ENCODE measurements at regions not wholly inside any gene's neighbourhood (a gene's known extent, or its start where the extent isn't known, plus 50 kb on each side); places are given as distances from the start of the nearest gene placed in this dataset.

DNA sequence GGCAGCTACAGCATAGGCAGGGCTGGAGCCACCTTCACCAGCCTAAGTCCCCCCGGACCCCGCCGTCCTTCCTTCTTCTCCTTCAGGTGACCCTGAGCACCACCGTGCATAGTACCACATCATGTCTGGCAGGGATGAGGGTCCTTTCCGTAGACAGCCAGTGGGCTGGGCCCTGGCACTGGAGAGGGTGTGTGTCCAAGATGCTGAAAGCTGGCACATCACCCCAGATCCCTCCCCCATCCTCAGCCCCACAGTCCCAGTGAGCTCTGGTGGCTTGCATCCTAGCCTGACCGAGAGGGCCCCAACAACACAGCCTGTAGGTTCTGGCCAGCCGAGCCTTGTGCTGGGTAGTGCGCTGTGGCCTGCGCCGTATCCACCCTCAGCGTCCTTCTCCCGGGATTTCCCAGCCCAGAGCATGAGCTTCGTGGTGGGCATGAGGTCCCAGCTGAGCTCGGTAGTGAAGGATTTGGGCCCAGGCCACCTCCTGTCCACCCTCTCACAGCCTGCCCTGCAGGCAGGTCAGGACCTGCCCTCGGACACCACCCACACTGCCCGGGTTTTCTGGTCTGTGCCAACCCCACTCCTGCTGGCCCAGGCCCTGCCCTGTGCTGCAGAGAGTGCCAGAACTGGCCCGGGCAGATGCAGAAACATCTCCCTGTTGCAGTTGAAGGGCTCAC lies 1124.3 kb downstream of the BRD1 start:
- no peak for DNase-seq (ENCODE audit: low read depth, low spot score)

DNA sequence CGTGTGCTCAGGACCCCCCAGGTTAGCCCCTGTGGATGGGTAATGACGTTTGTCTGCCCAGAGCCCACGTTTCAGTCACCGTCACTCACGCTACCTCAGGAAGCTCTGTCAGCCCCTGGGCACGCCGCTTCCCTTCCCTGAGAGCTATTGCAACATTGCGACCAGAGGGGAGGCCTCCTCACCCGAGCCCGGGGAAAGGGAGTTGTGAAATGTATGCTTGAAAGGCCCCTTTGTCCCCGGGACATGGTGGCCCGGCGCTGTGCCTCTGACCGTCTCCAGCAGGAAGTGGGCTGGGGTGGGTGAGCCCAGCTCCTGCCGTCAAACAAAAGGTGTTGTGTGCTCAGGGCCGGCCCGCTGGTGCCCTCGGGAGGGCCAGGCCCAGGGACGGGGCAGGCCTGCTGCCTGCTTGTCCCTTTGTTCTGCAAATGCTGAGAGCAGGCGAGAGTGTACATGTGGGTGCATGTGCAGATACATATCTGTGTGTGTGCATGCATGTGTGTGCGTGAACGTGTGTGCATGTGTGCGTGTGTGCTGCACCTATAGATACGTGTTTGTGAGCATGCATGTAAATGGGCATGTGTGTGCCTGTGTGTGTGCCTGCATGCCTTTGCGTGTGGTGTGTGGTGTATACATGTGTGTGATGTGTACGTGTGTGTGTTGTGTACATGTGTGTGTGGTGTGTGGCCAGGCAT lies 1125.0 kb downstream of the BRD1 start:
- DNase-seq (ENCODE audit: low read depth, low spot score), result no peak

DNA sequence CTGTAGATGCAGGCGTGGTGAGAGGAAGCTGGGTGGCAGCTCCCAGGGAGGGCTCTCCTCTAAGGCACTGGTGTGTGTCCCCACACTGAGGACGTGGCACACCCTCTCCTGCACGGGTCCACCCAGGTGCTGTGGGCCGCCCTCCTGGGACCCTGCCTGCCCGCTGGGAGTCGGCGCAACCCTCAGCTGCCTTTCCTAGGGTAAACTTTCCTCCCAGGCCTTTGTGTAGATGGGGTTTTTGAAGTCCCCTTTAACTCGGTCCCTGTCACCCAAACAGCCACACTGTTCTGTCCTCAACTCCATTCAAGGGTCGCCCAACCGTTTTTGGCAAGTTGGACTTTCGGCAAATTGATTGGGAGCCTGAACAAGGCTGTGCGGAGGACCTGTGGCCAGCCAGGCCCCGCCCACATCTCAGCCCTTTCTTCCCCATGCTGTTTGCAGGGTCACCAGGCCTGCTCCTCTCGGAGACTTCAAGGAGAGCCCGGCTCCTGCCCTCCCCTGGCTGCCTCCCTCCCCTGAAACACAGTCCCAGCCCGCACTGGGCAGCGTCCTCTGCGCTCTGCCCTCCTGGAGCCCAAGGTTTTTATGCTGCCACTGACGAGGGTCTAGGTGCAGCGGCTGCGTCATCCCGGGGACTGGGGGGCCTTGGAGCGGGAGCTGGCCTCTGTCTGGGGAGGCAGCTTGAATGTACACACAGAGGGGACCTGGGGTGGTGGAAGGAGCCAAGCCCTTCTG lies 1126.2 kb downstream of the BRD1 start:
- DNase-seq (ENCODE audit: low read depth, low spot score), result no peak

DNA sequence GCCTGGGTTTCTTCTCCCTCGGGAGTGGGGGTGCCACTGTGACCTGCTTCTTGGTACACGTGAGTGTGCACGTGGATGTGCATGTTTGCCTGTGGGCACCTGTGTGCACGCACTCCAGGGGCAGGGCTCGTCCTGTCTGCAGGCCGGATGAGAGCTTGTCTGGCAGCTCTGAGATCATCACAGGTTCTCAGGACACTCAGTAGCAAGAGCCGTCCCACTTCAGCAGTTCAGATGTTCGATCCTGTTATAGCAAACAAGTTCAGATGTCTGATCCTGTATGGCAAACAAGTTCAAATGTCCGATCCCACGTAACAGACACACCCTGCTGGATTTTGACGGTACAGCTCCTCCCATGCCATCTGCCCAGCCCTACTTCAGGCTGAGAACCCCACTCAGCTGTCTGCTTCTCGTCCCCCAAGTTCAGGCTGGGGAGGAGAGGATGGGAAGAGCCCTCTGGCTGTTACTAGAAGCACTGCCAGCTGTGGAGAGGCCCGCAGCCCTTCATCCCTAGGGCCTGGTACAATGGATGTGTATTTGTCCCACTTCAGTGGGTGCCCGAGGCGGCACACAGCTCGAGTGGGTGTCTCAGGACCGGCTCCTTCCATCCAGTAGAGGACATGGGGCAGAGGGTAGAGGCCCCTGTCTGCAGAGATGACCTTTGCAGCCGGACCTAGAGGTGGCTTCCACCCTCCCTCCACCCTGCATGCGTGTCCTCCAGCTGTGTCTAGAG lies 1126.9 kb downstream of the BRD1 start:
- DNase-seq (ENCODE audit: low read depth, low spot score), result no peak

DNA sequence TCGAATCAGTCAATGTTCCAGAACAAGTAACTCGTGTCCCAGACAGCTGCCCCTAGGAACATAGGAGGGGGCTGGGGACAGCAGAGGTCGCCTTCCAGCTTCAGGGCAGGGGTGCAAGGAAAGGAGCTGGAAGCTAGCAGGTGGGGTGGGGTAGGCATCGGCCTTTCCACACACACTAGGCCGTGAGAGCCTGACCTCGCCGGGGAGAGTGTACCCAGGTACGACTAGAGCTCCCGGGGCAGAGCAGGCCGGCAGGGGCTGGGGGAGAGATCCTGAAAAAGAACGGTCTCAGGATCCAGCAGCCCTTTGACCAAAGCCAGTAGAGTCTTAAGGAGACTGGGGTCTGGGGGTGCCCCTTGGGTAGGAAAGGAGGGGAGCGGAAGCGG lies 1127.5 kb downstream of the BRD1 start:
- no peak for DNase-seq (ENCODE audit: low read depth, low spot score)

DNA sequence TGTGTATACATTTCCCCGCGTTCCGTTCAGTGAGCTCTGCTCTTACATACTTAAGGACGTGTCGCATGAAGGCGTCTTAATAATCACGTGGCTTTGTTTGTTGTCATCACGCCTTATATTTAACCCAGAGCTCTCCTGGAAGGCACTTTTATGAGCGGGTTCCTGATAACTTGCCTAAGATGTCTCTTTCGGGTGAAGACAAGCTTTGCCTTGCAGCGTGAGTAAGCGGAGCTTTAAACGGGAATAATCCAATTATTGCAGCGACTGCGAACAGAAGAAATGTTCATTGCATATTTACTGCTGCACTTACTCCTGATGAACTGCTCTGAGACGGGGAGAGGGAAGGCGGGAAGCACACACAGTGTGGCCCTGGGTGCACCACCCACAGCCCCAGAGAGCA lies 1128.2 kb downstream of the BRD1 start:
- DNase-seq (ENCODE audit: low read depth, low spot score), result no peak

DNA sequence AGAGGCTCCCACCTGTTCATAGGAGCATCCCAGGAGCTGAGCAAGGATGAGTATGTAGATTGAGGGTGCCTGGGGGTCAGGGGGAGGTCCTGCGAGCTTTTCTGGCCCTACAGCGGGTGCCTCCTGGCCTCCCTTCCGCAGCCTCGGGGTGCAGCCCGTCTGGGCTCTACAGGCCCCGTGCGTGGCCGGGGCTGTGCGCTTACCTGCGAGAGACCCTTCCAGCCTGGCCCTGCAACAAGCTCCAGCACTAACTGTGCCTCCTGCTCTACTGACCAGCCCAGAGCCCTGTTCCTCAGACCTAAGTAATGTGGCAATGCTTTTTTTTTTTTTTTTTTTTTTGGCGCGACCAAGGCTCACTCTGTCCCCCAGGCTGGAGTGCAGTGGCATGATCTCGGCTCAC lies 1129.1 kb downstream of the BRD1 start:
- no peak for DNase-seq (ENCODE audit: low read depth, low spot score)

DNA sequence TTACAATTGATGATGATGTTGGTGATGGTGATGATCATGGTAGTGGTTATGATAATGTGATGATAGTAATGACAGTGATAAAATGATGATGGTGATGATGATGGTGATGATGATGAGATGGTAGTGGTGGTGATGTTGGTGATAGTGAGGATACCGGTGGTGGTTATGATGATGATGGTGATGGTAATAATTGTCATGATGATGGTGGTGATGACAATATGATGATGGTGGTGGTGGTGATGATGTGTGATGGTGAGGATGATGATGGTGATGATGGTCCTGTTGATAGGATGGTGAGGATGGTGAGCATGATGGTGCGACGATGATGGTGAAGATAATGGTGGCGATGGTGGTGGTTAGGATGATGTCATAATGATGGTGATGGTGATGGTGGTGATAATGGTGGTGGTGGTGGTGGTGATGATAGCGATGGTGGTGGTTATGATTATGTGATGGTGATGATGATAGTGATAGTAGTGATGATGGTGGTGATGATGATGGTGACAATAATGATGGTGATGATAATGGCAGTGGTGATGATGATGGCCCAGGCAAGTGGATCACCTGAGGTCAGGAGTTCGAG lies 1129.9 kb downstream of the BRD1 start:
- DNase-seq (ENCODE audit: low read depth, low spot score), result no peak

DNA sequence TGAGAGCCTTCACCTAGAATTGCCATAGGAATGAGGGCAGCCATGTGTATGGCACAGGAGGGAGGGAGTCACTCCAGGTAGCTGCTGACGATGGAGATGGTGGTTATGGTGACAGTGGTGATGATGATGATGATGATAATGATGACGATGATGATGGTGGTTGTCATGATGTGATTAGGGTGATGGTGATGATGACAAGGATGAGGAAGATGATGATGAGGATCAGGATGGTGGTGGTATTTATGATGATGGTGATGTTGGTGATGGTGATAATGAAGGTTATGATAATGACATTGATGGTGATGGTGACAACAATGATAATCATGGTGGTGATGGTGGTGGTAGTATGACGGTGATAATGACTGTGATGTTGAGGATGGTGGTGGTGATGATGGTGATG lies 1130.5 kb downstream of the BRD1 start:
- no peak for DNase-seq (ENCODE audit: low read depth, low spot score)

DNA sequence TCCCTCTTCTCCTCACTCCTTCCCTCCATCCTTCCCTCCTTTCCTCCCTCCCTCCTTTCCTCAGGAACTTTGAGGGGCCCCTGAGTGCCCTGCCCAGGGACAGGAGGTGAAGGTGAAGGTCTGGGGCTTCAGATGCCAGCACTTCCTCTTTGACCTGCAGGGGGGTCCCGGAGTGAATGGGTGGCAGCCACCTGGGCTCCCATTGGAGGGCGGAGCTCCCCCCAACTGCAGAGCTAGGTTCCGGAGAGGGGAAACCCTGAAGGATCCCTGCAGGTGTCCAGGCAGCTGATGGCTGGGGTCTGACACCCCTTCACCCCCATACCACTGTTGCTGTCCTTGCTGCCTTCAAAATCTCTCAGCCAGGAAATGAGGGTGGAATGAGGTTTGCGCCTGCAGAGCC lies 1131.3 kb downstream of the BRD1 start:
- DNase-seq (ENCODE audit: low read depth, low spot score), result no peak

DNA sequence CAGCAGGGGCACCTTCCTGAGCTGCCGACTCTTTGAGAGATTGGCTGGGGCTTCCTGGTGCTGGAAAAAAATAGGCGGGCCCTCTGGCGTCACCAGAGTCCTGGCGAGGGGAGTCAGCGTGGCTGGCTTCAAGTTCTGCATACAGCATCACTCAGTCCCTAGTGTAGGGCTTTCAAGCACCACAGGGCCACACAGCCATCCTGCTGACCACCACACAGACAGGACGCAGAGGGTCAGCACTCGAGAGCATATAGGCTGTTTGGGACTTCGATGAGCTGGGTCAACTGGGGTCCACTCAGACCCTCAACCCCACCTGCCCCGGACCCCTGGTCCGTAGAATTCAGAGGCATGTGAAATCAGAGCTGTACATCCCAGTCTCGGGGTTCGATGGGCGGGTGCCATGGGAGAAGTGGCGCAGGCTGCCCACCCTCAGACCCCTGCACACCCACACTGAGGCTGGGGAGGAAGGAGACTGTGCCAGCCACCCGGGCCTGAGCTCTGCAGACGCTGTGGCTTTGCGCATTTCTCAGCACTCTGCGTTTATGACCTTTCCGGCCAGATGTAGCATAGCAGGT lies 1131.9 kb downstream of the BRD1 start:
- no peak for DNase-seq (ENCODE audit: low read depth, low spot score)

DNA sequence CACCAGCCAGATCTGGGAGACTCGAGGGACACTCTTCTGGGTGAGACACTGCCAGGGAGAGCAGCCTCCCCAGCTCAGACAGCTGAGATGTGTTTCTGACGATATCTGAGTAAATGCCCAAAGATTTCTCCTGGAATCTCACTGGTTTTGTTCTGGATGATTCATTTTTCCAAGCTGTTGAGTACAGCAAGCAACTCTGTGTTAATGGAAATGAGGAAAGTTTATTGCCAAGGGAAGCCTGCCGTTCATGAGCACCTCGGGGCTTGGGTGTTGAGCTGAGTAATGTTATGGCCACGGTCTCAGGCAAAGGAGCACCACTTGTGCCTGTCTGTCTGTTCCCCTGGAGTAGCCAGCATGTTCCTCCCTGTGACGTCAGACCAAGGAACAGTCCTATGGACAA lies 1132.4 kb downstream of the BRD1 start:
- DNase-seq (ENCODE audit: low read depth, low spot score), result no peak

DNA sequence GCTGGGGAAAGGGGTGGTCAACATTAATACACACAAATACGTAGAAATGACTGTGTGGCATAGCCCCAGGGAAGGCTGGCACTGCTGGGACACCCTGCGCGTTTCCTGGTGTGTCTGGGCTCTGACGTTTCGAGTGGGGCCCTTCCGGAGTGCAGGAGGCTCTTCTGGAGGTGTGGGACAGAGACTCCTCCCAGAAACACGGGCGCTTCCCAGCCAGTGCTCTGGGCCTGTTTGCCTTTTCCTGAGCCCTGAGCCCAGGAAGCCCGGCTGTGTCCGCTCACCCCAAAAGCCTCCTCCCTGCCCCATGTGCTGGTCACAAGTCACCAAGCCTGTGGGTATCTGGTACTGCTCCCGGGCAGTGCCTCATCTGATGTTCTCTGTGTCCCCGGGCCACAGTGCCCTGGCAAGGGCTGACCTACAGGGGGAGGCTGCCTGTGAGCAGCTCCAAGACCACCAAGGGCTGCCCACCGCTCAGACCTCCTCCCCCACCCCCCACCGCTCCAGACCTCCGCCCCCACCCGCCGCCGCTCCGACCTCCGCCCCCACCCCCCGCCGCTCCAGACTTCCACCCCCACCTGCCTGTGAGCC lies 1133.3 kb downstream of the BRD1 start:
- no peak for DNase-seq (ENCODE audit: low read depth, low spot score)

DNA sequence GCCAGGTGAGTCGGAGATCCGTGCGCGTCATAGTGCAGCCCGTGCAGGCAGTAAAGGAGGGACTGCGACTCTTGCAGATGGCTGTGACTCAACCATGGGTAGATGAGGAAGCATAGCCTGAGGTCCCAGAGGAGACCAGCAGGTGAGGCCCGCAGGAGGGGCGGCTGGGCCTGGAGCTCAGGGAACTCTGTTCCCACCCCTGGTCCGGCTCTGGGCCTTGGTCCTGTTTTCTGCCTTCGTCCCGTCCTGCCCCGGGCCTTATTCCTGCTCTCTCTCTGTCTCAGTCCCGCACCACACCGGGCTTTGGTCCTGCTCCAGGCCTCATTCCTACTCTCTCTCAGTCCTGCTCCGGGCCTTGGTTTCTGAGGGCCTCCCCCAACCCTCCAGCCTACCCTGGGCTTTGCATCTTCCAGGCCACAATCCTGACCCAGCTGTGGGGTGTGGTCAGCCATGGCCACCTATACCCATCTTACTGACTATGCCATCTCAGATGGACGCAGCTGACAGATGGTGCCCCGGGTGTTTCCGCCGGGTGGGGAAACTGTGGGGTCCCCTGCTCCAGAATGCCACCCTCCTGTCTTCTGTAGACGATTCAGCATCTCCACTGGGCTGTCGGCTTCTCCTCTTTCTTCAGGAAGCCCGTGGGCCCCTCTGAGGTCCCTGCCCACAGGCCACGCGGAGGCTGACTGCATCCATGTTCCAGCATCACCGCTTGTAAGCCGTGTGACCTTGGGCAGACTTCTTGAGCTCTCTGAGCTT lies 1134.1 kb downstream of the BRD1 start:
- no peak for DNase-seq (ENCODE audit: low read depth, low spot score)

DNA sequence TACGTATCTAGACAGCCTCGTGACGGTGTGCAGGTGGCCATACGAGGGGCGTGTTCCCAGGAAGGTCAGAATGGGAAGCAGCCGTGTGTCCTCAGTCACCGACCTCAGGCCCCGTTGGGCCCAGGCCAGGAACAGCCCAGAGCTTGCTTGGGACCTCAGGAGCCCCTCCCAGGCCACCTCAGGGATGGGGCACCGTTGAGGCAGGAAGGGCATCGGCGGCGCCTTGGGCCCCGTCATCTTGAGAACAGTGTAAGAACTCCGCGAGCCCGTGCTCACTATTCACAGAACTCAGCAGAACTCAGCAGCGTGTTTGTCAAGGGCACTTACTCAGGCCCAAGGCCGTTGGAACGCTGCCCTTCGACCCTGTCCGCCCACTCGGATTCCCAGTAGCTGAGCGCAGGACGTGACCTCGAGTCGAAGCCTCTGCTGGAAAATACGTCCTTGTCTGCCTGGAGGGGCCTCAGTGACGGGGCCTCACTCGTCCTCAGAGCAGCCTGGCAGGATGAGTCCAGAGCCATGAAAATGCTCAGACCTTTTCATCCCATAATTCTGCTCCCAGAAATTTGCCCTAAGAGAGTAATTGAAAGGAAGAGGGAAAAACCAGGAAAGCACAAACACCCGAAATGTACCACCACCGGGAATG lies 1134.8 kb downstream of the BRD1 start:
- DNase-seq (ENCODE audit: low read depth, low spot score), result no peak

DNA sequence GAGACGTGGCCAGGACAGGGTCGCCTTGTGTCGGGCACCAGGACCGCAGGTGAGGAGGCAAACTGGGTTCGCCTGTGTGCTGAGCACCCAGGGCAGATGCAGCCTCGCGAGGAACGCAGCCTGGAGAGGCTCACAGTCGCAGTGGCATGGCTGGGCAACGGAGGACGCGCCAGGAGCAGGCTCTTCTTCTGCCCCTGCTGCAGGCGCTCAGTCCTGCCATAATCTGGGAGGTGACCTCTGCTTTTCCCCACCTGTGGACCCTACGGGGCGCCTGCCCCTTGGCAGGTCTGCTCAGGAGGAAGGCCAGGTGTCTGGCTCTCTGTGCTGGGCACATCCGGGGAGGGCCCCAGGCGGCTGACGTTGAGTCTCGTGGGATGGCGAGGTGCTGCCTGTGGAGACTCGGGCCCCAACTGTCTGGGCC lies 1136.2 kb downstream of the BRD1 start:
- no peak for DNase-seq (ENCODE audit: low read depth, low spot score)

DNA sequence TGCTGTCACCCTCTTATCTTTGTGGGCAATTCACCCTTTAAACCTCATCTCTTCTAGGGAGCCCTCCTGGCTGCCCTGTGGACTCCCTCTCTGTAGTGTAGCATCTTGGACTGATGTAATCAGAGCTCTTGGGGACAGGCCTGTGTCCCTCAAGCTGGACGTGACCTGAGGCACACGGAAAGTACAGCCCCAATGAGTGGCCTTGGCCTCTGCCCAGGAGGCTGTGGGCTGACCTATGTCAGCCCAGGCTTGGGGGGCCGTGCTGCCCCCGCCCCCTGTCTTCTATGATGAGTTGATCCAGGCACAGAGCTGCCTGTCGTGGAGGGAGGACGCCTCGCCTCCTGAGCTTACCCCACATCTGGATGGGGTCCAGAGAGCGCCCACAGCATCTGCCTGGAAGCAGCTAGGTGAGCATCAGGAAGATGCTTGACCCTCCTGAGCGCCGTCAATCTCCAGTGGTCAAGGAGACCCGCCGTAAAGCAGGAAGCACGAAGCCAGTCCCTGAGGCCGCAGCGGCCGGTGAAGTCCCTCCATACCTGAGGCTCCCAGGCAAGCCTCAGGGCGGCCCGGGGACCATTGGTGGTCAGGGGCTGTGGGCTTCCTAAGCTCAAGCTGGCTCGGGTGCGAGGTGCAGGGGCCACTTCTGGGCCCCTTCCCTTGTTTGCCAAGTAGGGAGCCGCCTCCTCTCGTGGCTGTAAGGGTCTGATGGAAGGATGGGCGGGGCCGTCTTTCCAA lies 1136.9 kb downstream of the BRD1 start:
- no peak for DNase-seq (ENCODE audit: low read depth, low spot score)

DNA sequence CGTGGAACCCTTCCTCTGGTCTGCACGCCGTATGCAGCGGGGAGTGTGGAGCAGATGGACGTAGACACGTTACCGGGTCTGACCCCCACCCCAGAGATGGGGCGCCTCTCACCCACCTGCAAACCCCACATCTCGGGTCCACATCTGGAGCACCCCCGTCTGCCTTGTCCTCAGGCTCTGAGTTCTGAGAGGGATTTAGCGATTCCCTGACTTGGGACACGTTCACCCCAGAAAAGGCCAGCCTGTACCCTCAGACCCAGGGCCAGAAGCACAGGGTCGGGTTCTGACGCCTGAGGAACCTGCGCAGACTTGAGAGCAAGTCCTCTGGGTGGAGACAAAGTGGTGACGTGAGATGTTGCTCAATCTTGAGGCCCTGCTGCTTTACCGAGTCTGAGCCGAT lies 1138.5 kb downstream of the BRD1 start:
- DNase-seq (ENCODE audit: low read depth, low spot score), result no peak

DNA sequence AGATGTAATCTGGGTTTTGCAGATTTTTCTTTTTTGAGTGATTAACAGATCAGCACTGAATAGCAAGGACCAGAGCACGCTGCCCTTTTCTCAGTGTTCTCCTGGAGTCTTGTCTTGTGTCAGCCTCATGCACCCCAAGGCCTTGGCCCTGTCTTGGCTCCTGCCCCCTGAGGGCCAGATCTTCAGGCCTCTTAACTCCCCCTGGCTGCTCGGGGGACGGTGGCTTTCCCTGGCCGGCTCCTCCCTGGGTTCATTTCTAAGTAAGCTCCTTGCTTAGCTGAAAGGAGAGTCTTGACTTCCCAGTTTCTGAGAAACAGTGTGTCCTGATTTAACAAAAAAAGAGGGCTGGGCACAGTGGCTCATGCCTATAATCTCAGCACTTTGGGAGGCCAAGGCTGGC lies 1139.3 kb downstream of the BRD1 start:
- DNase-seq (ENCODE audit: low read depth, low spot score), result no peak
